Effector memory CD8-positive, alpha-beta T cell (primary cell): ENCODE measurements at regions not wholly inside any gene's neighbourhood (a gene's known extent, or its start where the extent isn't known, plus 50 kb on each side); places are given as distances from the start of the nearest gene placed in this dataset.
"Not testable (repeated sequence)": the region's sequence is repeated elsewhere in the genome, so short reads cannot be mapped to it uniquely, and the experiment has no call there.

Experiments
- ATAC-seq: fragments of 150-1000 bp; cut with Tn5 transposase; replicated peaks from 2 replicates; pipeline ENCODE4 v1.10.0; 2021; ENCODE audit warnings: mild to moderate bottlenecking, moderate library complexity
- DNase-seq, 3 experiments: peaks; one replicate each; pipeline ENCODE4 v3.0.0; 2021
- H3K27ac Mint-ChIP-seq, 2 donors: one replicate each; pipeline ENCODE4 v1.8.0; 2022; ENCODE audit warnings: mild to moderate bottlenecking in 2 of 2, mixed read lengths in 2 of 2, moderate library complexity in 2 of 2
- H3K27me3 Mint-ChIP-seq, 2 donors: one replicate each; pipeline ENCODE4 v1.8.0; 2022; ENCODE audit warnings: mixed read lengths in 2 of 2
- H3K36me3 Mint-ChIP-seq: one replicate; pipeline ENCODE4 v1.8.0; 2022; ENCODE audit warnings: mild to moderate bottlenecking, moderate library complexity, mixed read lengths; ENCODE audit not compliant: insufficient read depth
- H3K4me1 Mint-ChIP-seq, 2 donors: one replicate each; pipeline ENCODE4 v1.8.0; 2022; ENCODE audit warnings: low read depth in 2 of 2, mixed read lengths in 2 of 2
- H3K4me3 Mint-ChIP-seq, 2 donors: one replicate each; pipeline ENCODE4 v1.8.0; 2022; ENCODE audit warnings: mild to moderate bottlenecking in 2 of 2, mixed read lengths in 2 of 2, moderate library complexity in 2 of 2
- H3K9me3 Mint-ChIP-seq, 2 donors: one replicate each; pipeline ENCODE4 v1.8.0; 2022; ENCODE audit warnings: mixed read lengths in 2 of 2

GRCh38 chr3:75527657-75528056 lies 136.5 kb upstream of the FRG2C start:
- H3K27me3 Mint-ChIP-seq, DNase-seq, H3K4me1 Mint-ChIP-seq, H3K9me3 Mint-ChIP-seq, H3K27ac Mint-ChIP-seq, H3K4me3 Mint-ChIP-seq, ATAC-seq, H3K36me3 Mint-ChIP-seq: not testable (repeated sequence)

- not testable (repeated sequence) for DNase-seq, H3K4me1 Mint-ChIP-seq
Measured at GRCh38 chr3:75552095-75552494, 112.0 kb upstream of the FRG2C start.

GRCh38 chr3:75564427-75564826 lies 99.7 kb upstream of the FRG2C start:
- not testable (repeated sequence) for H3K4me1 Mint-ChIP-seq, H3K4me3 Mint-ChIP-seq, ATAC-seq, H3K27ac Mint-ChIP-seq, H3K36me3 Mint-ChIP-seq, H3K9me3 Mint-ChIP-seq, DNase-seq, H3K27me3 Mint-ChIP-seq

More at GRCh38 chr3:75552095-75552494, 112.0 kb upstream of the FRG2C start:
- H3K27ac Mint-ChIP-seq, H3K27me3 Mint-ChIP-seq, H3K36me3 Mint-ChIP-seq, ATAC-seq, H3K4me3 Mint-ChIP-seq: not testable (repeated sequence)
- H3K9me3 Mint-ChIP-seq = peaks cover 0 to 12% of the 10 kb centered on the region in 2 donors

DNA sequence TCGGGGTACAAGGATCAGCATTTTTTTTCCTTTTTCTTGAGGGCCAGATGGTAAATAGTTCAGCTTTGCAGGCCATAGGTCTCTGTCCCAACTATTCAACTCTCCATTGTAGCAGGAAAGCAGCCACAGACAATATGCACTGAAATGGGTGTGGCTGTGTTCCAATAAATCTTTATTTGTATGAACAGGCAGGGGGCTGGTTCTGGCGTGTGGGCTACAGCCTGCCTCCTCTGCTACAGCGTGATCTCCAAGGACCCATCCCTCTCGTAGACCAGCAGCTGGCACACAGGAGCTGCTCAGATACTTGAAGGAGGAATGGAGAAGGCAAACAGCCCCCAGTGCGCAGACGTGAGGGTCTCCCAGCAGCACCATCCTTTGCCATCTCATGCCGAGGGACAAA lies 91.8 kb upstream of the FRG2C start:
- H3K9me3 Mint-ChIP-seq, DNase-seq, H3K27me3 Mint-ChIP-seq, H3K36me3 Mint-ChIP-seq, H3K27ac Mint-ChIP-seq, H3K4me1 Mint-ChIP-seq, H3K4me3 Mint-ChIP-seq, ATAC-seq: not testable (repeated sequence)

- H3K4me1 Mint-ChIP-seq, H3K36me3 Mint-ChIP-seq, H3K9me3 Mint-ChIP-seq, H3K27ac Mint-ChIP-seq, ATAC-seq, DNase-seq: not testable (repeated sequence)
- Mint-ChIP-seq H3K27me3 (peaks cover 23 to 28% of the 10 kb centered on the region in 2 donors), H3K4me3 (peak overlapping the region; percentile 65 to 76)
Measured at GRCh38 chr3:75579091-75579490, 85.0 kb upstream of the FRG2C start.

GRCh38 chr3:75579536-75579935 lies 84.6 kb upstream of the FRG2C start:
- not testable (repeated sequence) for H3K36me3 Mint-ChIP-seq, H3K4me1 Mint-ChIP-seq, ATAC-seq, DNase-seq, H3K27ac Mint-ChIP-seq, H3K9me3 Mint-ChIP-seq
- Mint-ChIP-seq H3K27me3 (peaks cover 23 to 26% of the 10 kb centered on the region in 2 donors), H3K4me3 (peak overlapping the region; percentile 65 to 76)

- H3K4me3 Mint-ChIP-seq = peak overlapping the region in 1 of 2 donors; percentile 62
- DNase-seq = peak; percentile 15 to 41 (median 30)
- H3K27me3 Mint-ChIP-seq = peaks cover 22 to 23% of the 10 kb centered on the region in 2 donors
- not testable (repeated sequence) for H3K36me3 Mint-ChIP-seq, ATAC-seq, H3K9me3 Mint-ChIP-seq, H3K27ac Mint-ChIP-seq, H3K4me1 Mint-ChIP-seq
Measured at GRCh38 chr3:75579981-75580782, 83.9 kb upstream of the FRG2C start.

- ATAC-seq, H3K4me1 Mint-ChIP-seq, H3K4me3 Mint-ChIP-seq: not testable (repeated sequence)
Measured at GRCh38 chr3:75582536-75582935, 81.6 kb upstream of the FRG2C start.

GRCh38 chr3:75583116-75583515 lies 81.0 kb upstream of the FRG2C start:
- not testable (repeated sequence) for ATAC-seq, H3K36me3 Mint-ChIP-seq, H3K27ac Mint-ChIP-seq, H3K9me3 Mint-ChIP-seq, H3K4me1 Mint-ChIP-seq, DNase-seq, H3K4me3 Mint-ChIP-seq
- H3K27me3 Mint-ChIP-seq = peaks cover 18 to 23% of the 10 kb centered on the region in 2 donors

More at GRCh38 chr3:75582536-75582935, 81.6 kb upstream of the FRG2C start:
- not testable (repeated sequence) for H3K27ac Mint-ChIP-seq, H3K9me3 Mint-ChIP-seq, H3K36me3 Mint-ChIP-seq, DNase-seq
- H3K27me3 Mint-ChIP-seq = peaks cover 22 to 23% of the 10 kb centered on the region in 2 donors

DNA sequence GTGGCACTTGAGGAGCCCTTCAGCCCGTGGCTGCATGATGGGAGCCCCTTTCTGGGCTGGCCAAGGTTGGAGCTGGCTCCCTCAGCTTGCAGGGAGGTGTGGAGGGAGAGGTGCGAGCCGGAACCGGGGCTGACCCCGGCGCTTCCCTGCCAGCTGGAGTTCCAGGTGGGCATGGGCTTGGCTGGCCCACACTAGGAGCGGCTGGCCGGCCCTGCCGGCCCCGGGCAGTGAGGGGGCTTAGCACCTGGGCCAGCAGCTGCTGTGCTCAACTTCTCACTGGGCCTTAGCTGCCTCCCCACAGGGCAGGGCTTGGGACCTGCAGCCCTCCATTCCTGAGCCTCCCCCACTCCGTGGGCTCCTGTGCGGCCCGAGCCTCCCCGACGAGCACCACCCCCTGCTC lies 76.4 kb upstream of the FRG2C start:
- not testable (repeated sequence) for H3K4me3 Mint-ChIP-seq, H3K27me3 Mint-ChIP-seq, H3K4me1 Mint-ChIP-seq, ATAC-seq, H3K36me3 Mint-ChIP-seq, H3K27ac Mint-ChIP-seq, H3K9me3 Mint-ChIP-seq, DNase-seq

DNA sequence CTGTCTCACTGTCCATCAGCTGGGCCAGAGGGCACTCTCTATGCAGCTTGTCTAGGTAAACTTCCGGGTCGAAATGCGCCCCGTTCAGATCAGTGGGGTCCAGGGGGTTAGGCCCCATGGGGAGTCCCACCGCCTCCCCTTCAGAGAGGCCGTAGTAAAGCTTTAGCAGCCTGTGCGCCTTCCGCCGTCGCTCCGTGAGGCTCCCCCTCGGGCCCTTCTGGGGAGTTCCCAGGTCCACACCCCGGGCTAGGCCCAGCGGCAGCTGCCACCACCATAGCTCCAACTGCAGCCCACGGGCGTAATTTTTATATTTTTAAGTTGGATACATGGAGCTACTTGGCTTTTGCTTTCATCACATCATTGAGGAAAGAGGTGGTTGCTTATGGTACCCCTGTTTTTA lies 73.7 kb upstream of the FRG2C start:
- H3K27ac Mint-ChIP-seq, H3K9me3 Mint-ChIP-seq, H3K4me3 Mint-ChIP-seq, ATAC-seq, H3K4me1 Mint-ChIP-seq, H3K27me3 Mint-ChIP-seq, H3K36me3 Mint-ChIP-seq, DNase-seq: not testable (repeated sequence)

DNA sequence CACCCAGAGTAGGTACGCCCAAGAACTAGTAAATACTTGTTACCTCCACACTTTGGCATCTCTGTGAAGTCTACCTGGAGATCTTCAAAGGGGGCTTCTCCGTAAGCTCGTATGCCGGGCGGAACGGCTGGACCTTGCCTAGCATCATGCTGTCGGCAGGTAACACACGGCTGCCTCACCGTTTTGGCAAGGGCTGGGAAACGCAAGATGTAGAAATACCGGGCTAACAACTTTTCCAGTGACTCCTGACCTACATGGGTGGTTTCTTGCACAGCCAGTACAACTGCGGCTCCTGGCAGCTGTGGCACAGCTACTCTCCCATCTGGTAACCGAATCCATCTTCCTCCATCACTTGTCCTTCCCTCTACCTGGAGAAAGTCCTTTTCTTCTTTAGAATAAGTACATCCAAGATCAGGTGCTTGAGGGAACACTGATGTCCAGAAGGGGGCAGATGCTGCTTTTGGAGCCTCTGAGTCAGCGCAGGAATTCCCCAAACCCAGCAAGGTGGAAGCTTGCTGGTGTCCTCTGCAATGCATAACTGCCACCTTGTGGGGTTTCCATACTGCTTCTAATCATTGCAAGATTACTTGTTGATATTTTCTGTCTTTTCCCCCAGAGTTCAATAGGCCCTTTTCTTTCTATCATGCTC lies 59.7 kb upstream of the FRG2C start:
- H3K27ac Mint-ChIP-seq, H3K27me3 Mint-ChIP-seq, DNase-seq, H3K9me3 Mint-ChIP-seq, H3K36me3 Mint-ChIP-seq, H3K4me1 Mint-ChIP-seq, ATAC-seq, H3K4me3 Mint-ChIP-seq: not testable (repeated sequence)

DNA sequence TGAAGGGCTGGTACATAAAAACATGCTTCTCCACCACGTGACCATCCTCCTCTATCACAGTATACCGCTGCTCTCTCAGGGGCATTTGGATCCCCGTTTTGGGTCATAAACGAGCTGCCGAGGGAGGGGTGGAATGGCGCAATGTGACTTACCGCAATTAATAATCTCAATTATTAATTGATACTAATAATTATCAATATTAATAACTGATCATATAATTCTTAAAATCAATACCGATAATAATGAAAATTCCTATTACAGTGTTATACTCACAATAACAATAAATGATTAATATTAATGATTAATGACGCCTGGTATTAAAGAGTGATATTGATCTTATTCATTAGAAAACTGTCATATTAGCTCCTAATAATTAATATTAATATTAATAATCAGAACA lies 56.1 kb upstream of the FRG2C start:
- not testable (repeated sequence) for DNase-seq, H3K27me3 Mint-ChIP-seq, H3K36me3 Mint-ChIP-seq, H3K9me3 Mint-ChIP-seq, H3K4me1 Mint-ChIP-seq, H3K4me3 Mint-ChIP-seq, H3K27ac Mint-ChIP-seq, ATAC-seq

DNA sequence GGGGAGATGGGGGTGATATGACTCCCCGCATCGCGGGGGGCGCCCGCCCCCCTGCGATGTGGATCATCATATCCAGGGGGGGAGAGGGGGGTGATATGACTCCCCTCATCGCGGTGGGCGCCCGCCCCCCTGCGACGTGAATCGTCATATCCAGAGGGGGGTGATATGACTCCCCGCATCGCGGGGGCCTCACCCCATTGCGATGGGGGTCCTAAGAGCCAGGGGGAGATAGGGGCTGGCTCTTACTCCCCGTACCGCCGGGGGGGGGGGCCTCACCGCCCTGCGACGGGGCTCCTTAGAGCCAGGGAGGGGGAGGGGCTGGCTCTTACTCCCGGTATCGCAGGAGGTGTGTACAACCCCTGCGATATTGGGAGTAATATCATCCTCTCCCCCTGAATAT lies 54.5 kb upstream of the FRG2C start:
- H3K9me3 Mint-ChIP-seq, H3K36me3 Mint-ChIP-seq, H3K27ac Mint-ChIP-seq, H3K27me3 Mint-ChIP-seq, DNase-seq, H3K4me1 Mint-ChIP-seq, ATAC-seq, H3K4me3 Mint-ChIP-seq: not testable (repeated sequence)
